ENCODE measurements at regions not wholly inside any gene's neighbourhood (a gene's known extent, or its start where the extent isn't known, plus 50 kb on each side); places are given as distances from the start of the nearest gene placed in this dataset.

- Histone ChIP-seq H3K36me3 (ENCODE audit: control insufficient read depth in 2 of 2, extremely low read depth in 1 of 2, insufficient read depth in 2 of 2, low read length in 2 of 2) (no peaks in the 10 kb centered on the region), H3K9me1 (replicated peaks; ENCODE audit: control insufficient read depth, extremely low read depth, insufficient read depth, low read length) (no peaks in the 10 kb centered on the region), H3K79me2 (ENCODE audit: control insufficient read depth, insufficient read depth, low read length) (no peaks in the 10 kb centered on the region), H4K20me1 (replicated peaks; ENCODE audit: control insufficient read depth, extremely low read depth, insufficient read depth, low read length) (no peaks in the 10 kb centered on the region), H3K4me3 (replicated peaks in 1 of 3; ENCODE audit: insufficient read depth in 1 of 3, low read depth in 1 of 3, low read length in 3 of 3) (no peak overlapping the region), H3K9ac (replicated peaks; ENCODE audit: extremely low read depth, insufficient read depth, low read length) (no peak overlapping the region), H2AFZ (ENCODE audit: low read depth, low read length) (no peak overlapping the region), H3K27me3 (ENCODE audit: control insufficient read depth in 2 of 2, insufficient read depth in 2 of 2, low read length in 2 of 2) (peaks cover 15 to 22% of the 10 kb centered on the region in 2 experiments), H3K9me3 (replicated peaks; ENCODE audit: control insufficient read depth, insufficient read depth, low read length) (no peaks in the 10 kb centered on the region), H3K27ac (ENCODE audit: insufficient read depth, low read depth, low read length) (no peak overlapping the region), H3K4me1 (ENCODE audit: control insufficient read depth, extremely low read depth, insufficient read depth, low read length) (no peaks in the 10 kb centered on the region), H3K4me2 (ENCODE audit: insufficient read depth, low read length) (no peak overlapping the region)
- no TSS peak for BruUV-seq (replicated peaks)
- FAIRE-seq (no peak), DNase-seq (ENCODE audit: low read depth, low spot score) (no peak)
- intact Hi-C loops (cut with micrococcal nuclease) (no loop called here), dilution Hi-C loops (cut with MboI; ENCODE audit: extremely low pct_ligation_motif_present, low sequenced_read_pairs) (no loop called here)
- TF ChIP-seq EZH2 (IDR thresholded peaks at IDR 0.05; ENCODE audit: borderline replicate concordance, low read depth, low read length, severe bottlenecking) (no peak), CTCF (IDR thresholded peaks at IDR 0.05; ENCODE audit: extremely low read depth in 1 of 2, insufficient read depth in 1 of 2, low read depth in 1 of 2, low read length in 2 of 2) (no peak), GATA2 (IDR thresholded peaks at IDR 0.05; ENCODE audit: insufficient read depth, insufficient read length, low read depth, low read length) (no peak), FOS (IDR thresholded peaks at IDR 0.05; ENCODE audit: borderline replicate concordance, insufficient read depth, low read length) (no peak), JUN (IDR thresholded peaks at IDR 0.05; ENCODE audit: borderline replicate concordance, insufficient read depth, insufficient read length, low read depth) (no peak), POLR2AphosphoS5 (IDR thresholded peaks at IDR 0.05; ENCODE audit: insufficient read depth, low read depth, low read length) (no peak), POLR2A (IDR thresholded peaks at IDR 0.05; ENCODE audit: low read depth, low read length) (no peak), MYC (IDR thresholded peaks at IDR 0.05; ENCODE audit: low read depth, low read length) (no peak), MAX (IDR thresholded peaks at IDR 0.05; ENCODE audit: insufficient read depth, insufficient read length) (no peak)
- POLR2A ChIA-PET: no interaction called here
- CTCF ChIA-PET: interaction anchor here (1.3 kb wide), 1 partner anchor 9 kb away, joined by 5 read pairs; no protein-coding TSS in a partner anchor
Observed at GRCh38 chr5:61649231-61649630, 317.2 kb downstream of the ZSWIM6 start.
